Liver (tissue), 8 donors: ENCODE measurements at regions not wholly inside any gene's neighbourhood (a gene's known extent, or its start where the extent isn't known, plus 50 kb on each side); places are given as distances from the start of the nearest gene placed in this dataset.

Experiments used
- DNase-seq: peaks from one replicate; pipeline ENCODE4 v3.0.0-alpha.2; 2017; ENCODE audit warnings: low spot score
- H3K27ac ChIP-seq, 2 donors: one replicate each; pipeline ENCODE4 v1.7.0; 2013; ENCODE audit warnings: inconsistent platforms in 2 of 2, low read length in 2 of 2, control low read depth in 1 of 2, low read depth in 1 of 2, mild to moderate bottlenecking in 1 of 2
- H3K27me3 ChIP-seq, 4 donors: one replicate each; pipeline versions ENCODE4 v1.6.1 to v1.7.0; 2013; ENCODE audit warnings: low read length in 3 of 4, inconsistent platforms in 1 of 4, mild to moderate bottlenecking in 1 of 4, moderate library complexity in 1 of 4; ENCODE audit not compliant: control insufficient read depth in 4 of 4, insufficient read depth in 4 of 4
- H3K36me3 ChIP-seq, 4 donors: one replicate each; pipeline versions ENCODE4 v1.6.1 to v1.7.0; 2013; ENCODE audit warnings: low read length in 3 of 4, mild to moderate bottlenecking in 3 of 4, low read depth in 1 of 4, moderate library complexity in 1 of 4; ENCODE audit not compliant: control insufficient read depth in 4 of 4, insufficient read depth in 3 of 4
- H3K4me1 ChIP-seq, 4 donors: one replicate each; pipeline versions ENCODE4 v1.6.1 to v1.7.0; 2013; ENCODE audit warnings: low read length in 3 of 4, mild to moderate bottlenecking in 3 of 4, moderate library complexity in 1 of 4; ENCODE audit not compliant: control insufficient read depth in 4 of 4, insufficient read depth in 4 of 4
- H3K4me3 ChIP-seq, 3 donors: one replicate each; pipeline versions ENCODE4 v1.6.1 to v1.7.0; 2013; ENCODE audit warnings: low read length in 3 of 3, control low read depth in 1 of 3, low read depth in 1 of 3, mild to moderate bottlenecking in 1 of 3
- H3K9ac ChIP-seq, 2 donors: one replicate each; pipeline ENCODE4 v1.7.0; 2013; ENCODE audit warnings: low read length in 2 of 2, mild to moderate bottlenecking in 2 of 2, moderate library complexity in 2 of 2, control low read depth in 1 of 2, low read depth in 1 of 2
- H3K9me3 ChIP-seq, 4 donors: one replicate each; pipeline versions ENCODE4 v1.6.1 to v1.7.0; 2013; ENCODE audit warnings: low read length in 3 of 4; ENCODE audit not compliant: control insufficient read depth in 4 of 4
- ATF3 ChIP-seq: IDR thresholded peaks from 2 replicates; pipeline ENCODE4 v1.6.1; 2016; ENCODE audit warnings: antibody characterized with exemption
- CTCF ChIP-seq: fragments of 150-350 bp; IDR thresholded peaks from 2 replicates; pipeline ENCODE4 v1.5.1; 2017; ENCODE audit warnings: improper control_type of control experiment, low read depth, low read length; ENCODE audit not compliant: missing input control
- EGR1 ChIP-seq, 2 donors: IDR thresholded peaks; 2 replicates each; pipeline ENCODE4 v1.6.1; 2016 to 2018; ENCODE audit warnings: antibody characterized with exemption in 2 of 2, low read depth in 2 of 2
- FOXA1 ChIP-seq: IDR thresholded peaks from 2 replicates; pipeline ENCODE4 v1.6.1; 2016; ENCODE audit warnings: antibody characterized with exemption
- FOXA2 ChIP-seq: IDR thresholded peaks from 2 replicates; pipeline ENCODE4 v1.6.1; 2016; ENCODE audit warnings: antibody characterized with exemption
- GABPA ChIP-seq, 2 donors: IDR thresholded peaks in 1 of 2; conservative IDR thresholded peaks in 1 of 2; 2 replicates each; pipeline ENCODE4 v1.6.1; 2016; ENCODE audit warnings: antibody characterized with exemption in 2 of 2, mild to moderate bottlenecking in 1 of 2, moderate library complexity in 1 of 2
- HNF4A ChIP-seq, 2 donors: conservative IDR thresholded peaks; 2 replicates each; pipeline ENCODE4 v1.6.1; 2016; ENCODE audit warnings: antibody characterized with exemption in 2 of 2, mild to moderate bottlenecking in 2 of 2
- HNF4G ChIP-seq: IDR thresholded peaks from 2 replicates; pipeline ENCODE4 v1.6.1; 2016; ENCODE audit warnings: antibody characterized with exemption
- JUND ChIP-seq, 2 donors: IDR thresholded peaks; 2 replicates each; pipeline ENCODE4 v1.6.1; 2016; ENCODE audit warnings: antibody characterized with exemption in 2 of 2
- MAX ChIP-seq: IDR thresholded peaks from 2 replicates; pipeline ENCODE4 v1.6.1; 2016; ENCODE audit warnings: antibody characterized with exemption
- NR2F2 ChIP-seq: IDR thresholded peaks from 2 replicates; pipeline ENCODE4 v1.6.1; 2016; ENCODE audit warnings: antibody characterized with exemption
- RAD21 ChIP-seq, 2 donors: IDR thresholded peaks; 2 replicates each; pipeline ENCODE4 v1.6.1; 2016; ENCODE audit warnings: antibody characterized with exemption in 2 of 2, mild to moderate bottlenecking in 2 of 2
- REST ChIP-seq: IDR thresholded peaks from 2 replicates; pipeline ENCODE4 v1.6.1; 2016; ENCODE audit warnings: antibody characterized with exemption, mild to moderate bottlenecking
- RXRA ChIP-seq, 2 donors: IDR thresholded peaks; 2 replicates each; pipeline ENCODE4 v1.6.1; 2017 to 2018; ENCODE audit warnings: antibody characterized with exemption in 2 of 2, mild to moderate bottlenecking in 1 of 2
- SP1 ChIP-seq: IDR thresholded peaks from 2 replicates; pipeline ENCODE4 v1.6.1; 2018; ENCODE audit warnings: antibody characterized with exemption, mild to moderate bottlenecking
- TAF1 ChIP-seq: conservative IDR thresholded peaks from 2 replicates; pipeline ENCODE4 v1.6.1; 2016; ENCODE audit warnings: antibody characterized with exemption, mild to moderate bottlenecking
- YY1 ChIP-seq: IDR thresholded peaks from 2 replicates; pipeline ENCODE4 v1.6.1; 2016; ENCODE audit warnings: antibody characterized with exemption, mild to moderate bottlenecking
- ZBTB33 ChIP-seq: IDR thresholded peaks from 2 replicates; pipeline ENCODE4 v1.6.1; 2016; ENCODE audit warnings: antibody characterized with exemption
- WGBS: extraction: QIAGEN DNeasy Blood & Tissue Kit; methylation state at CpG from one replicate; pipeline ENCODE4 v1.1.7; 2013; 5-methylcytosine and 5-hydroxymethylcytosine counted together
- donor health status: healthy.
- donor health status: healthy.
- donor health status: healthy.
- donor health status: healthy.
- donor health status: healthy.

- DNase-seq, result no peak
- no peak for TF ChIP-seq EGR1 (IDR thresholded peaks at IDR 0.05; ENCODE audit: low read depth in 2 of 2)
- TF ChIP-seq NR2F2, result no peak
- no peak overlapping the region for H3K9ac ChIP-seq
- H3K27me3 ChIP-seq, result no peaks in the 10 kb centered on the region
- WGBS, result 77% methylated on average over 4 of the region's 4 CpGs
- H3K4me3 ChIP-seq, result no peak overlapping the region
- peaks cover 0 to 15% (median 11%) of the 10 kb centered on the region in 4 donors for H3K4me1 ChIP-seq
- H3K36me3 ChIP-seq, result no peaks in the 10 kb centered on the region
- no peak overlapping the region for H3K27ac ChIP-seq
- H3K9me3 ChIP-seq, result no peaks in the 10 kb centered on the region
These were observed 203.3 kb upstream of the JUN start for GRCh38 chr1:58986996-58987767.

- Histone ChIP-seq H3K27ac (no peak overlapping the region), H3K27me3 (no peaks in the 10 kb centered on the region), H3K4me1 (peaks cover 0 to 2% (median 0%) of the 10 kb centered on the region in 4 donors), H3K9ac (no peak overlapping the region), H3K36me3 (no peaks in the 10 kb centered on the region), H3K9me3 (no peaks in the 10 kb centered on the region), H3K4me3 (no peak overlapping the region)
- TF ChIP-seq JUND (IDR thresholded peaks at IDR 0.05) (no peak), RAD21 (IDR thresholded peaks at IDR 0.05) (no peak), HNF4A (conservative IDR thresholded peaks at IDR 0.05) (no peak), MAX (no peak), ZBTB33 (no peak), CTCF (no peak), REST (no peak), SP1 (no peak), GABPA (IDR thresholded peaks at IDR 0.05 in 1 of 2, conservative IDR thresholded peaks at IDR 0.05 in 1 of 2) (no peak), TAF1 (no peak), HNF4G (no peak), FOXA2 (no peak), RXRA (IDR thresholded peaks at IDR 0.05) (no peak), EGR1 (IDR thresholded peaks at IDR 0.05; ENCODE audit: low read depth in 2 of 2) (no peak), ATF3 (no peak), FOXA1 (no peak), NR2F2 (no peak), YY1 (no peak)
- DNase-seq, result no peak
These were observed 204.9 kb upstream of the JUN start for GRCh38 chr1:58988752-58989151.
